Endothelial cell of umbilical vein (primary cell): ENCODE measurements at regions not wholly inside any gene's neighbourhood (a gene's known extent, or its start where the extent isn't known, plus 50 kb on each side); places are given as distances from the start of the nearest gene placed in this dataset.

Experiments
- BruUV-seq: library from RNA; stranded (reverse); fragments of 400-500 nt; replicated peaks from 2 replicates; lab custom pipeline; 2021; lab: Mats Ljungman, UMichigan
- CTCF ChIA-PET: fragments of 300-600, 350-600 bp; sonication (Branson Sonifier 250); formaldehyde crosslinking; loops from one replicate; lab custom pipeline; 2021; ENCODE audit warnings: antibody characterized with exemption, inconsistent platforms; lab: Charles Lee
- POLR2A ChIA-PET: fragments of 300-600, 350-600 bp; sonication (Branson Sonifier 250); formaldehyde crosslinking; loops from one replicate; lab custom pipeline; 2021; ENCODE audit warnings: antibody characterized with exemption, inconsistent platforms; lab: Charles Lee
- DNase-seq: peaks from one replicate; pipeline ENCODE4 v3.0.0-alpha.2; 2011; ENCODE audit warnings: low read depth, low spot score
- FAIRE-seq: peaks from 2 replicates; lab custom pipeline; 2011; peaks lifted over from hg19 to GRCh38; lab: Jason Lieb, UNC
- H2AFZ ChIP-seq: 2 replicates; pipeline ENCODE4 v1.6.0; 2012; ENCODE audit warnings: low read depth, low read length, control low read depth, inconsistent platforms
- H3K27ac ChIP-seq: 2 replicates; pipeline ENCODE4 v1.5.1; 2011; ENCODE audit warnings: low read depth, mild to moderate bottlenecking, control low read depth, low read length, moderate library complexity; ENCODE audit not compliant: insufficient read depth
- H3K27me3 ChIP-seq, 2 experiments: 2 replicates each; pipeline versions ENCODE4 v1.6.0 to v1.6.1; 2011; ENCODE audit warnings: low read length in 2 of 2, mixed read lengths in 1 of 2; ENCODE audit not compliant: control insufficient read depth in 2 of 2, insufficient read depth in 2 of 2
- H3K36me3 ChIP-seq, 2 experiments: 2 replicates in 1 of 2; 3 replicates in 1 of 2; pipeline ENCODE4 v1.5.1; 2011; ENCODE audit warnings: low read length in 2 of 2, mild to moderate bottlenecking in 1 of 2, moderate library complexity in 1 of 2; ENCODE audit not compliant: control insufficient read depth in 2 of 2, insufficient read depth in 2 of 2; ENCODE audit errors: extremely low read depth in 1 of 2
- H3K4me1 ChIP-seq: 3 replicates; pipeline ENCODE4 v1.5.1; 2011; ENCODE audit warnings: mild to moderate bottlenecking, low read length; ENCODE audit not compliant: control insufficient read depth, insufficient read depth; ENCODE audit errors: extremely low read depth
- H3K4me2 ChIP-seq: 2 replicates; pipeline ENCODE4 v1.6.1; 2011; ENCODE audit warnings: low read length, control low read depth, mixed read lengths; ENCODE audit not compliant: insufficient read depth
- H3K4me3 ChIP-seq, 3 experiments: fragments of 200-600 bp in 1 of 3; sonication (generic), shearing (Covaris generic) in 1 of 3; replicated peaks in 1 of 3; 2 replicates each; pipeline ENCODE4 v1.5.1; 2011 to 2016; ENCODE audit warnings: control low read depth in 3 of 3, low read length in 3 of 3, mild to moderate bottlenecking in 2 of 3, inconsistent platforms in 1 of 3, low read depth in 1 of 3, moderate library complexity in 1 of 3; ENCODE audit not compliant: insufficient read depth in 1 of 3
- H3K79me2 ChIP-seq: 2 replicates; pipeline ENCODE4 v1.6.0; 2012; ENCODE audit warnings: low read length, inconsistent platforms; ENCODE audit not compliant: control insufficient read depth, insufficient read depth
- H3K9ac ChIP-seq: replicated peaks from 2 replicates; pipeline ENCODE3; 2011; ENCODE audit warnings: low read length, control low read depth; ENCODE audit not compliant: insufficient read depth; ENCODE audit errors: extremely low read depth
- H3K9me1 ChIP-seq: replicated peaks from 3 replicates; pipeline ENCODE4 v1.6.0; 2011; ENCODE audit warnings: mild to moderate bottlenecking, low read length; ENCODE audit not compliant: control insufficient read depth, insufficient read depth; ENCODE audit errors: extremely low read depth
- H3K9me3 ChIP-seq: replicated peaks from 2 replicates; pipeline ENCODE4 v1.5.1; 2012; ENCODE audit warnings: low read length, inconsistent platforms; ENCODE audit not compliant: control insufficient read depth, insufficient read depth
- H4K20me1 ChIP-seq: replicated peaks from 2 replicates; pipeline ENCODE3; 2011; ENCODE audit warnings: mild to moderate bottlenecking, low read length; ENCODE audit not compliant: control insufficient read depth, insufficient read depth; ENCODE audit errors: extremely low read depth
- CTCF ChIP-seq, 2 donors: IDR thresholded peaks; 1 replicate in 1 of 2; 2 replicates in 1 of 2; pipeline ENCODE4 v1.5.1; 2011; ENCODE audit warnings: low read length in 2 of 2, mild to moderate bottlenecking in 2 of 2, moderate library complexity in 2 of 2, control low read depth in 1 of 2, inconsistent platforms in 1 of 2, low read depth in 1 of 2; ENCODE audit not compliant: insufficient read depth in 1 of 2; ENCODE audit errors: extremely low read depth in 1 of 2
- EZH2 ChIP-seq: IDR thresholded peaks from 2 replicates; pipeline ENCODE4 v1.6.1; 2012; ENCODE audit warnings: borderline replicate concordance, low read depth, mild to moderate bottlenecking, moderate library complexity, low read length, inconsistent platforms; ENCODE audit not compliant: severe bottlenecking
- FOS ChIP-seq: IDR thresholded peaks from 2 replicates; pipeline ENCODE4 v1.6.1; 2011; ENCODE audit warnings: mild to moderate bottlenecking, low read length, moderate library complexity, borderline replicate concordance; ENCODE audit not compliant: insufficient read depth
- GATA2 ChIP-seq: IDR thresholded peaks from 2 replicates; pipeline ENCODE4 v1.7.0; 2011; ENCODE audit warnings: low read depth, mild to moderate bottlenecking, moderate library complexity, mixed read lengths, low read length; ENCODE audit not compliant: insufficient read length, insufficient read depth
- JUN ChIP-seq: IDR thresholded peaks from 2 replicates; pipeline ENCODE4 v1.6.1; 2011; ENCODE audit warnings: borderline replicate concordance, low read depth; ENCODE audit not compliant: insufficient read length, insufficient read depth
- MAX ChIP-seq: IDR thresholded peaks from 2 replicates; pipeline ENCODE4 v1.6.1; 2011; ENCODE audit not compliant: insufficient read depth, insufficient read length
- MYC ChIP-seq: IDR thresholded peaks from one replicate; pipeline ENCODE4 v1.6.1; 2011; ENCODE audit warnings: mild to moderate bottlenecking, low read depth, low read length
- POLR2A ChIP-seq: IDR thresholded peaks from 2 replicates; pipeline ENCODE4 v1.6.1; 2012; ENCODE audit warnings: low read depth, mild to moderate bottlenecking, control low read depth, low read length
- POLR2AphosphoS5 ChIP-seq: IDR thresholded peaks from 2 replicates; pipeline ENCODE4 v1.6.1; 2012; ENCODE audit warnings: low read depth, mild to moderate bottlenecking, control low read depth, low read length, moderate library complexity; ENCODE audit not compliant: insufficient read depth
- dilution Hi-C: fragments of 300-500 bp; cut with MboI; formaldehyde crosslinking; loops from one replicate; pipeline ENCODE4 v1.15.0; 2019; ENCODE audit warnings: low sequenced_read_pairs; ENCODE audit not compliant: extremely low pct_ligation_motif_present
- intact Hi-C: fragments of 100-400 bp; cut with micrococcal nuclease; formaldehyde crosslinking; loops from one replicate; pipeline ENCODE4 v1.10.0; 2022

- intact Hi-C loops: no loop called here
- dilution Hi-C loops: no loop called here
- CTCF ChIA-PET: interaction anchor here (0.9 kb wide), 1 partner anchor 222 kb away, joined by 3 read pairs; no protein-coding TSS in a partner anchor
Observed at GRCh38 chr15:62520887-62521286, 355.8 kb upstream of the C2CD4B start.

More at GRCh38 chr15:62520887-62521286, 355.8 kb upstream of the C2CD4B start:
- Histone ChIP-seq H4K20me1 (no peaks in the 10 kb centered on the region), H3K9me1 (no peaks in the 10 kb centered on the region), H3K9me3 (no peaks in the 10 kb centered on the region), H3K4me2 (no peak overlapping the region), H3K27me3 (peaks cover 1 to 2% of the 10 kb centered on the region in 2 experiments), H3K4me3 (no peak overlapping the region), H3K79me2 (no peaks in the 10 kb centered on the region), H3K4me1 (no peaks in the 10 kb centered on the region), H3K36me3 (no peaks in the 10 kb centered on the region), H3K9ac (no peak overlapping the region), H3K27ac (no peak overlapping the region), H2AFZ (no peak overlapping the region)
- DNase-seq: no peak
- no TSS peak for BruUV-seq
- no peak for FAIRE-seq
- no peak for TF ChIP-seq JUN
- TF ChIP-seq GATA2: no peak
- no peak for TF ChIP-seq FOS
- TF ChIP-seq MYC: no peak
- no peak for TF ChIP-seq POLR2A
- TF ChIP-seq CTCF (IDR thresholded peaks at IDR 0.05; ENCODE audit: extremely low read depth in 1 of 2, insufficient read depth in 1 of 2, low read depth in 1 of 2, low read length in 2 of 2): no peak
- TF ChIP-seq MAX: no peak
- TF ChIP-seq EZH2: no peak
- no peak for TF ChIP-seq POLR2AphosphoS5
- POLR2A ChIA-PET: no interaction called here
